Stomach (tissue), 4 donors: ENCODE measurements at regions not wholly inside any gene's neighbourhood (a gene's known extent, or its start where the extent isn't known, plus 50 kb on each side); places are given as distances from the start of the nearest gene placed in this dataset.

ENCODE experiments used
- CTCF ChIP-seq, 7 experiments: fragments of 450-650 bp in 4 of 7; fragments of 200-600 bp in 3 of 7; sonication (generic) in 3 of 7; IDR thresholded peaks; one replicate each; pipeline ENCODE4 v1.5.1; 2016 to 2019; ENCODE audit warnings: antibody characterized with exemption in 7 of 7, control low read depth in 2 of 7, mild to moderate bottlenecking in 1 of 7
- POLR2A ChIP-seq, 4 donors: fragments of 450-650 bp; IDR thresholded peaks; one replicate each; pipeline ENCODE4 v1.6.1; 2016; ENCODE audit warnings: antibody characterized with exemption in 4 of 4, control low read depth in 2 of 4, mild to moderate bottlenecking in 1 of 4, moderate library complexity in 1 of 4

GRCh38 chr12:61781021-61781581 lies 479.1 kb upstream of the USP15 start:
- TF ChIP-seq CTCF (IDR thresholded peaks at IDR 0.05) (no peak), POLR2A (IDR thresholded peaks at IDR 0.05) (no peak)
